ENCODE measurements at regions not wholly inside any gene's neighbourhood (a gene's known extent, or its start where the extent isn't known, plus 50 kb on each side); places are given as distances from the start of the nearest gene placed in this dataset.

- Histone ChIP-seq H4K20me1 (ENCODE audit: control insufficient read depth, insufficient read depth, insufficient read length) (no peaks in the 10 kb centered on the region), H3T11ph (ENCODE audit: low read length) (no peak overlapping the region), H2BK15ac (ENCODE audit: low read depth, low read length) (no peak overlapping the region), H3K79me1 (ENCODE audit: insufficient read depth, low read depth, low read length, poor library complexity, severe bottlenecking) (no peaks in the 10 kb centered on the region), H2AFZ (ENCODE audit: low read length) (no peak overlapping the region), H3K18ac (ENCODE audit: insufficient read length, low read depth, low read length) (no peak overlapping the region), H2BK120ac (ENCODE audit: low read depth, low read length, poor library complexity, severe bottlenecking) (no peak overlapping the region), H3K23me2 (ENCODE audit: insufficient read length, low read depth, low read length, poor library complexity, severe bottlenecking) (no peaks in the 10 kb centered on the region), H3K79me2 (ENCODE audit: insufficient read depth, low read length) (no peaks in the 10 kb centered on the region), H3K27me3 (ENCODE audit: insufficient read depth, low read length) (no peaks in the 10 kb centered on the region), H2BK5ac (ENCODE audit: insufficient read length, low read length) (no peak overlapping the region), H3K14ac (ENCODE audit: insufficient read depth, low read length) (no peak overlapping the region), H3K23ac (ENCODE audit: insufficient read length, low read depth, low read length) (no peak overlapping the region), H4K8ac (replicated peaks; ENCODE audit: insufficient read length, low read depth, low read length) (no peak overlapping the region), H4K91ac (ENCODE audit: insufficient read length, low read depth, low read length) (no peak overlapping the region), H2AK5ac (ENCODE audit: insufficient read length, low read length) (no peak overlapping the region), H3K56ac (ENCODE audit: insufficient read length, low read depth, low read length) (no peak overlapping the region), H2BK12ac (ENCODE audit: insufficient read length, low read depth, low read length) (no peak overlapping the region), H3K4ac (ENCODE audit: low read depth, low read length) (no peak overlapping the region), H3K4me2 (ENCODE audit: insufficient read depth, insufficient read length, low read length) (no peak overlapping the region), H3K27ac (ENCODE audit: insufficient read length, low read depth, low read length) (no peak overlapping the region), H4K5ac (ENCODE audit: insufficient read length, low read depth, low read length) (no peak overlapping the region), H3K9ac (ENCODE audit: extremely low read depth, insufficient read length, low read length) (no peak overlapping the region), H3K4me1 (ENCODE audit: insufficient read depth, low read length) (no peaks in the 10 kb centered on the region), H3K9me3 (ENCODE audit: control insufficient read depth, low read depth, low read length) (no peaks in the 10 kb centered on the region), H2BK20ac (ENCODE audit: low read depth, low read length, poor library complexity, severe bottlenecking) (no peak overlapping the region)
- H3K4me3 Mint-ChIP-seq = no peak overlapping the region
- TF ChIP-seq CTCF (conservative IDR thresholded peaks at IDR 0.05) = no peak
- no peaks in the 10 kb centered on the region for H3K27me3 Mint-ChIP-seq (ENCODE audit: low read depth)
- no peak overlapping the region; a peak in 1 of 7 replicates for H3K27ac Mint-ChIP-seq
- H3K36me3 Mint-ChIP-seq (ENCODE audit: insufficient read depth in 1 of 3, low read depth in 3 of 3) = no peaks in the 10 kb centered on the region
- no peaks in the 10 kb centered on the region for H3K4me1 Mint-ChIP-seq
- H3K9me3 Mint-ChIP-seq = no peaks in the 10 kb centered on the region
- WGBS (ENCODE audit: extremely low coverage, insufficient read length, low lambda C conversion rate) = no CpG with 5 or more reads among the region's 4 CpGs
- DNase-seq = no peak
These were observed 715.1 kb downstream of the CDH11 start for GRCh38 chr16:64406770-64407181.

Measured in H9 (cell line).